Astrocyte (in vitro differentiated cells and primary cell): ENCODE measurements at regions not wholly inside any gene's neighbourhood (a gene's known extent, or its start where the extent isn't known, plus 50 kb on each side); places are given as distances from the start of the nearest gene placed in this dataset.

Source experiments
- EZH2 ChIP-seq: IDR thresholded peaks from 2 replicates; pipeline ENCODE4 v1.6.1; 2012; ENCODE audit warnings: mild to moderate bottlenecking, low read length, inconsistent platforms; ENCODE audit not compliant: insufficient read depth
- TF ChIP-seq, protein P1 (sequence below): IDR thresholded peaks from 2 replicates; pipeline ENCODE4 v1.5.1; 2011; ENCODE audit warnings: low read depth, mild to moderate bottlenecking, inconsistent platforms, low read length, moderate library complexity; ENCODE audit not compliant: insufficient read depth

DNA sequence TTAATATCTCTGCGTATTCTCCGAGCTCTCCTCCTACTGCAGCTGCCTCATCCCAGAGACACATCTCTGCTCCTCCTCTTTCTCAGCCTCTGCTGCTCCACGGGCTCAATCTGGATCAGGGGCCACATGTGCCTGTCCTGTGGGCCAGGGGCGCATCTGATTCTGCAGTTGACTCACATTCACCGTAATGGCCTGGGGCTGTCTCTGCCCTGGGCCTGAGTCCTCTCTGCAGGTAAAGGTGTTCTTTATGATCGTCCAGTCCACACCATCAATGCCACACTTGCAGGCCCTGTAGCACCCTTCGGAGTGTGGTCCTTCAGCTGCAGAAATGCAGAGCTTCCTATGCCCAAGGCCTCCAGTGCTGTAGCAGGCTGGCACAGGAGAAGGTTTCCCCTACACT, 154.5 kb downstream of the OAT start:
- TF ChIP-seq, protein P1, sequence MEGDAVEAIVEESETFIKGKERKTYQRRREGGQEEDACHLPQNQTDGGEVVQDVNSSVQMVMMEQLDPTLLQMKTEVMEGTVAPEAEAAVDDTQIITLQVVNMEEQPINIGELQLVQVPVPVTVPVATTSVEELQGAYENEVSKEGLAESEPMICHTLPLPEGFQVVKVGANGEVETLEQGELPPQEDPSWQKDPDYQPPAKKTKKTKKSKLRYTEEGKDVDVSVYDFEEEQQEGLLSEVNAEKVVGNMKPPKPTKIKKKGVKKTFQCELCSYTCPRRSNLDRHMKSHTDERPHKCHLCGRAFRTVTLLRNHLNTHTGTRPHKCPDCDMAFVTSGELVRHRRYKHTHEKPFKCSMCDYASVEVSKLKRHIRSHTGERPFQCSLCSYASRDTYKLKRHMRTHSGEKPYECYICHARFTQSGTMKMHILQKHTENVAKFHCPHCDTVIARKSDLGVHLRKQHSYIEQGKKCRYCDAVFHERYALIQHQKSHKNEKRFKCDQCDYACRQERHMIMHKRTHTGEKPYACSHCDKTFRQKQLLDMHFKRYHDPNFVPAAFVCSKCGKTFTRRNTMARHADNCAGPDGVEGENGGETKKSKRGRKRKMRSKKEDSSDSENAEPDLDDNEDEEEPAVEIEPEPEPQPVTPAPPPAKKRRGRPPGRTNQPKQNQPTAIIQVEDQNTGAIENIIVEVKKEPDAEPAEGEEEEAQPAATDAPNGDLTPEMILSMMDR: no peak
- TF ChIP-seq EZH2: no peak
